ENCODE measurements at regions not wholly inside any gene's neighbourhood (a gene's known extent, or its start where the extent isn't known, plus 50 kb on each side); places are given as distances from the start of the nearest gene placed in this dataset.

- Histone ChIP-seq H3K27ac (ENCODE audit: extremely low read depth, low read depth, low read length) (no peak overlapping the region), H3K9me1 (ENCODE audit: control insufficient read depth, insufficient read depth, low read length) (no peaks in the 10 kb centered on the region), H3K9me3 (replicated peaks; ENCODE audit: control insufficient read depth, insufficient read depth, low read depth, low read length) (no peaks in the 10 kb centered on the region), H3K4me1 (replicated peaks in 1 of 2; ENCODE audit: control insufficient read depth in 2 of 2, insufficient read depth in 2 of 2, low read length in 2 of 2) (no peaks in the 10 kb centered on the region), H3K4me2 (ENCODE audit: insufficient read depth, low read length) (no peak overlapping the region), H3K79me2 (ENCODE audit: control insufficient read depth, insufficient read depth, low read length) (no peaks in the 10 kb centered on the region), H3K27me3 (ENCODE audit: control insufficient read depth in 2 of 2, insufficient read depth in 2 of 2, low read length in 2 of 2) (no peaks in the 10 kb centered on the region), H3K36me3 (ENCODE audit: control insufficient read depth, insufficient read depth, low read length) (no peaks in the 10 kb centered on the region), H2AFZ (ENCODE audit: low read depth, low read length) (no peak overlapping the region), H3K9ac (ENCODE audit: insufficient read depth in 1 of 2, low read depth in 2 of 2, low read length in 2 of 2) (no peak overlapping the region), H4K20me1 (replicated peaks; ENCODE audit: control insufficient read depth, insufficient read depth, low read length) (peaks cover 3% of the 10 kb centered on the region; the same call in 1 of the 2 replicates), H3K4me3 (no peak overlapping the region)
- in situ Hi-C loops (cut with MboI) = no loop called here
- WGBS (ENCODE audit: insufficient coverage, low coverage, missing lambda C conversion rate) = 1% methylated on average over 4 of the region's 4 CpGs
- no peak for DNase-seq (ENCODE audit: extremely low read depth in 1 of 4, low spot score in 3 of 4)
- no peak for ATAC-seq
- ChIA-PET CTCF (ENCODE audit: low intra/inter-chr PET ratio) (no interaction called here), POLR2A (interaction anchor here (0.6 kb wide), 1 partner anchor 134 kb away, joined by 3 read pairs; no protein-coding TSS in a partner anchor)
- intact Hi-C loops (cut with micrococcal nuclease) = no loop called here
- FAIRE-seq = no peak
- no TSS peak for BruUV-seq (replicated peaks)
- TF ChIP-seq MTA1 (IDR thresholded peaks at IDR 0.05; ENCODE audit: borderline replicate concordance) (no peak), KDM1A (IDR thresholded peaks at IDR 0.05) (no peak), CBX8 (IDR thresholded peaks at IDR 0.05; ENCODE audit: borderline replicate concordance, extremely low read depth, low read depth, low read length, poor library complexity, severe bottlenecking) (no peak), RBM39 (optimal IDR thresholded peaks at IDR 0.05; ENCODE audit: low read depth, low read length) (no peak), MTF1 (CRISPR knock-in tag; IDR thresholded peaks at IDR 0.05; ENCODE audit: borderline replicate concordance) (no peak), TSC22D4 (tag; IDR thresholded peaks at IDR 0.05) (no peak), STAG1 (CRISPR knock-in tag; IDR thresholded peaks at IDR 0.05; ENCODE audit: borderline replicate concordance) (no peak)
- TF ChIP-seq, protein P1, sequence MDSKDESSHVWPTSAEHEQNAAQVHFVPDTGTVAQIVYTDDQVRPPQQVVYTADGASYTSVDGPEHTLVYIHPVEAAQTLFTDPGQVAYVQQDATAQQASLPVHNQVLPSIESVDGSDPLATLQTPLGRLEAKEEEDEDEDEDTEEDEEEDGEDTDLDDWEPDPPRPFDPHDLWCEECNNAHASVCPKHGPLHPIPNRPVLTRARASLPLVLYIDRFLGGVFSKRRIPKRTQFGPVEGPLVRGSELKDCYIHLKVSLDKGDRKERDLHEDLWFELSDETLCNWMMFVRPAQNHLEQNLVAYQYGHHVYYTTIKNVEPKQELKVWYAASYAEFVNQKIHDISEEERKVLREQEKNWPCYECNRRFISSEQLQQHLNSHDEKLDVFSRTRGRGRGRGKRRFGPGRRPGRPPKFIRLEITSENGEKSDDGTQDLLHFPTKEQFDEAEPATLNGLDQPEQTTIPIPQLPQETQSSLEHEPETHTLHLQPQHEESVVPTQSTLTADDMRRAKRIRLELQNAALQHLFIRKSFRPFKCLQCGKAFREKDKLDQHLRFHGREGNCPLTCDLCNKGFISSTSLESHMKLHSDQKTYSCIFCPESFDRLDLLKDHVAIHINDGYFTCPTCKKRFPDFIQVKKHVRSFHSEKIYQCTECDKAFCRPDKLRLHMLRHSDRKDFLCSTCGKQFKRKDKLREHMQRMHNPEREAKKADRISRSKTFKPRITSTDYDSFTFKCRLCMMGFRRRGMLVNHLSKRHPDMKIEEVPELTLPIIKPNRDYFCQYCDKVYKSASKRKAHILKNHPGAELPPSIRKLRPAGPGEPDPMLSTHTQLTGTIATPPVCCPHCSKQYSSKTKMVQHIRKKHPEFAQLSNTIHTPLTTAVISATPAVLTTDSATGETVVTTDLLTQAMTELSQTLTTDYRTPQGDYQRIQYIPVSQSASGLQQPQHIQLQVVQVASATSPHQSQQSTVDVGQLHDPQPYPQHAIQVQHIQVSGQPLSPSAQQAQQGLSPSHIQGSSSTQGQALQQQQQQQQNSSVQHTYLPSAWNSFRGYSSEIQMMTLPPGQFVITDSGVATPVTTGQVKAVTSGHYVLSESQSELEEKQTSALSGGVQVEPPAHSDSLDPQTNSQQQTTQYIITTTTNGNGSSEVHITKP (IDR thresholded peaks at IDR 0.05; ENCODE audit: partially characterized antibody) = no peak
- TF ChIP-seq, protein P2, sequence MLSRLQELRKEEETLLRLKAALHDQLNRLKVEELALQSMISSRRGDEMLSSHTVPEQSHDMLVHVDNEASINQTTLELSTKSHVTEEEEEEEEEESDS (CRISPR knock-in tag; IDR thresholded peaks at IDR 0.05) = no peak
- TF ChIP-seq, protein P3, sequence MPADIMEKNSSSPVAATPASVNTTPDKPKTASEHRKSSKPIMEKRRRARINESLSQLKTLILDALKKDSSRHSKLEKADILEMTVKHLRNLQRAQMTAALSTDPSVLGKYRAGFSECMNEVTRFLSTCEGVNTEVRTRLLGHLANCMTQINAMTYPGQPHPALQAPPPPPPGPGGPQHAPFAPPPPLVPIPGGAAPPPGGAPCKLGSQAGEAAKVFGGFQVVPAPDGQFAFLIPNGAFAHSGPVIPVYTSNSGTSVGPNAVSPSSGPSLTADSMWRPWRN (IDR thresholded peaks at IDR 0.05; ENCODE audit: low read depth) = no peak
- TF ChIP-seq, protein P4, sequence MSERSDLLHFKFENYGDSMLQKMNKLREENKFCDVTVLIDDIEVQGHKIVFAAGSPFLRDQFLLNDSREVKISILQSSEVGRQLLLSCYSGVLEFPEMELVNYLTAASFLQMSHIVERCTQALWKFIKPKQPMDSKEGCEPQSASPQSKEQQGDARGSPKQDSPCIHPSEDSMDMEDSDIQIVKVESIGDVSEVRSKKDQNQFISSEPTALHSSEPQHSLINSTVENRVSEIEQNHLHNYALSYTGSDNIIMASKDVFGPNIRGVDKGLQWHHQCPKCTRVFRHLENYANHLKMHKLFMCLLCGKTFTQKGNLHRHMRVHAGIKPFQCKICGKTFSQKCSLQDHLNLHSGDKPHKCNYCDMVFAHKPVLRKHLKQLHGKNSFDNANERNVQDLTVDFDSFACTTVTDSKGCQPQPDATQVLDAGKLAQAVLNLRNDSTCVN (CRISPR knock-in tag; IDR thresholded peaks at IDR 0.05) = no peak
Observed at GRCh38 chr16:79265701-79266100, 334.8 kb downstream of the MAF start.
